SK-N-SH treated with all-trans-retinoic acid at 6 μM for 48 hours (cell line): ENCODE measurements at regions not wholly inside any gene's neighbourhood (a gene's known extent, or its start where the extent isn't known, plus 50 kb on each side); places are given as distances from the start of the nearest gene placed in this dataset.

ENCODE experiments used
- BACH2 ChIP-seq: fragments of 250-450 bp; sonication (Bioruptor Pico); IDR thresholded peaks from 2 replicates; pipeline ENCODE4 v1.9.0; 2021; ENCODE audit warnings: mild to moderate bottlenecking, borderline replicate concordance
- GLIS3 ChIP-seq: fragments of 250-450 bp; sonication (Bioruptor Pico); IDR thresholded peaks from 2 replicates; pipeline ENCODE4 v1.5.0; 2020; ENCODE audit warnings: mild to moderate bottlenecking, moderate library complexity
- ISL1 ChIP-seq: fragments of 250-450 bp; sonication (Bioruptor Pico); IDR thresholded peaks from 2 replicates; pipeline ENCODE4 v2.1.2; 2022; ENCODE audit warnings: mild to moderate bottlenecking, moderate library complexity
- PATZ1 ChIP-seq: fragments of 250-450 bp; sonication (Bioruptor Pico); IDR thresholded peaks from 2 replicates; pipeline ENCODE4 v1.8.0; 2020; ENCODE audit warnings: mild to moderate bottlenecking, moderate library complexity, borderline replicate concordance
- TF ChIP-seq, protein P1 (sequence below): fragments of 250-450 bp; sonication (Bioruptor Pico); IDR thresholded peaks from 2 replicates; pipeline ENCODE4 v1.5.0; 2020; ENCODE audit warnings: mild to moderate bottlenecking, moderate library complexity
- TF ChIP-seq, protein P2 (sequence below): fragments of 250-450 bp; sonication (Bioruptor Pico); IDR thresholded peaks from 2 replicates; pipeline ENCODE4 v1.5.1; 2020; ENCODE audit warnings: low read depth, mild to moderate bottlenecking, moderate library complexity
- TF ChIP-seq, protein P3 (sequence below): fragments of 250-450 bp; sonication (Bioruptor Pico); IDR thresholded peaks from 2 replicates; pipeline ENCODE4 v1.5.1; 2021; ENCODE audit warnings: mild to moderate bottlenecking, moderate library complexity

DNA sequence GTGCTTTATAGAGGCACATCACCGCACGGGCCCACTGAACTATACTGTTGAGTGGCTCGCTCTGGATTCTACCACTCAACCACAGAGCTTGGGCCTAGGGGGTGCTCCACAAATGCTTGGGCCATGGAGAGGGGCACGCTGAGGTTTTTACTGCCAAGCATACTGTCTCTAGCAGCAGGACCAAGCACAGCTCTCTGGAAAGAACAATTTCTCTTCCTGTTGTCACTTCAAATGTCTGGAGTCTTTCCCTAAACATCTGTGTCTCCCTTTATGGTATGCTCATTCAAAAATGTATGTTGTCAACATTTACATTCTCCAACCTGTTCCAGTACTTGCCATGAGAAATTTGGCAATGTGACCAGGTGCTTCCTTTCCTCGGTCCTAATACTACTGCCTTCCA lies 114.7 kb upstream of the TPM1 start:
- TF ChIP-seq BACH2: no peak
- TF ChIP-seq ISL1 (CRISPR knock-in tag): no peak
- TF ChIP-seq GLIS3 (CRISPR knock-in tag): no peak
- TF ChIP-seq PATZ1 (CRISPR knock-in tag): no peak
- TF ChIP-seq, protein P1, sequence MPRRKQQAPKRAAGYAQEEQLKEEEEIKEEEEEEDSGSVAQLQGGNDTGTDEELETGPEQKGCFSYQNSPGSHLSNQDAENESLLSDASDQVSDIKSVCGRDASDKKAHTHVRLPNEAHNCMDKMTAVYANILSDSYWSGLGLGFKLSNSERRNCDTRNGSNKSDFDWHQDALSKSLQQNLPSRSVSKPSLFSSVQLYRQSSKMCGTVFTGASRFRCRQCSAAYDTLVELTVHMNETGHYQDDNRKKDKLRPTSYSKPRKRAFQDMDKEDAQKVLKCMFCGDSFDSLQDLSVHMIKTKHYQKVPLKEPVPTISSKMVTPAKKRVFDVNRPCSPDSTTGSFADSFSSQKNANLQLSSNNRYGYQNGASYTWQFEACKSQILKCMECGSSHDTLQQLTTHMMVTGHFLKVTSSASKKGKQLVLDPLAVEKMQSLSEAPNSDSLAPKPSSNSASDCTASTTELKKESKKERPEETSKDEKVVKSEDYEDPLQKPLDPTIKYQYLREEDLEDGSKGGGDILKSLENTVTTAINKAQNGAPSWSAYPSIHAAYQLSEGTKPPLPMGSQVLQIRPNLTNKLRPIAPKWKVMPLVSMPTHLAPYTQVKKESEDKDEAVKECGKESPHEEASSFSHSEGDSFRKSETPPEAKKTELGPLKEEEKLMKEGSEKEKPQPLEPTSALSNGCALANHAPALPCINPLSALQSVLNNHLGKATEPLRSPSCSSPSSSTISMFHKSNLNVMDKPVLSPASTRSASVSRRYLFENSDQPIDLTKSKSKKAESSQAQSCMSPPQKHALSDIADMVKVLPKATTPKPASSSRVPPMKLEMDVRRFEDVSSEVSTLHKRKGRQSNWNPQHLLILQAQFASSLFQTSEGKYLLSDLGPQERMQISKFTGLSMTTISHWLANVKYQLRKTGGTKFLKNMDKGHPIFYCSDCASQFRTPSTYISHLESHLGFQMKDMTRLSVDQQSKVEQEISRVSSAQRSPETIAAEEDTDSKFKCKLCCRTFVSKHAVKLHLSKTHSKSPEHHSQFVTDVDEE (CRISPR knock-in tag): no peak
- TF ChIP-seq, protein P2, sequence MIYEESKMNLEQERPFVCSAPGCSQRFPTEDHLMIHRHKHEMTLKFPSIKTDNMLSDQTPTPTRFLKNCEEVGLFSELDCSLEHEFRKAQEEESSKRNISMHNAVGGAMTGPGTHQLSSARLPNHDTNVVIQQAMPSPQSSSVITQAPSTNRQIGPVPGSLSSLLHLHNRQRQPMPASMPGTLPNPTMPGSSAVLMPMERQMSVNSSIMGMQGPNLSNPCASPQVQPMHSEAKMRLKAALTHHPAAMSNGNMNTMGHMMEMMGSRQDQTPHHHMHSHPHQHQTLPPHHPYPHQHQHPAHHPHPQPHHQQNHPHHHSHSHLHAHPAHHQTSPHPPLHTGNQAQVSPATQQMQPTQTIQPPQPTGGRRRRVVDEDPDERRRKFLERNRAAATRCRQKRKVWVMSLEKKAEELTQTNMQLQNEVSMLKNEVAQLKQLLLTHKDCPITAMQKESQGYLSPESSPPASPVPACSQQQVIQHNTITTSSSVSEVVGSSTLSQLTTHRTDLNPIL (CRISPR knock-in tag): no peak
- TF ChIP-seq, protein P3, sequence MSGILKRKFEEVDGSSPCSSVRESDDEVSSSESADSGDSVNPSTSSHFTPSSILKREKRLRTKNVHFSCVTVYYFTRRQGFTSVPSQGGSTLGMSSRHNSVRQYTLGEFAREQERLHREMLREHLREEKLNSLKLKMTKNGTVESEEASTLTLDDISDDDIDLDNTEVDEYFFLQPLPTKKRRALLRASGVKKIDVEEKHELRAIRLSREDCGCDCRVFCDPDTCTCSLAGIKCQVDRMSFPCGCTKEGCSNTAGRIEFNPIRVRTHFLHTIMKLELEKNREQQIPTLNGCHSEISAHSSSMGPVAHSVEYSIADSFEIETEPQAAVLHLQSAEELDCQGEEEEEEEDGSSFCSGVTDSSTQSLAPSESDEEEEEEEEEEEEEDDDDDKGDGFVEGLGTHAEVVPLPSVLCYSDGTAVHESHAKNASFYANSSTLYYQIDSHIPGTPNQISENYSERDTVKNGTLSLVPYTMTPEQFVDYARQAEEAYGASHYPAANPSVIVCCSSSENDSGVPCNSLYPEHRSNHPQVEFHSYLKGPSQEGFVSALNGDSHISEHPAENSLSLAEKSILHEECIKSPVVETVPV (CRISPR knock-in tag): no peak
